Dermis blood vessel endothelial cell (primary cell): ENCODE measurements at regions not wholly inside any gene's neighbourhood (a gene's known extent, or its start where the extent isn't known, plus 50 kb on each side); places are given as distances from the start of the nearest gene placed in this dataset.

ENCODE experiments used
- DNase-seq: peaks from one replicate; pipeline ENCODE4 v3.0.0; 2010

DNA sequence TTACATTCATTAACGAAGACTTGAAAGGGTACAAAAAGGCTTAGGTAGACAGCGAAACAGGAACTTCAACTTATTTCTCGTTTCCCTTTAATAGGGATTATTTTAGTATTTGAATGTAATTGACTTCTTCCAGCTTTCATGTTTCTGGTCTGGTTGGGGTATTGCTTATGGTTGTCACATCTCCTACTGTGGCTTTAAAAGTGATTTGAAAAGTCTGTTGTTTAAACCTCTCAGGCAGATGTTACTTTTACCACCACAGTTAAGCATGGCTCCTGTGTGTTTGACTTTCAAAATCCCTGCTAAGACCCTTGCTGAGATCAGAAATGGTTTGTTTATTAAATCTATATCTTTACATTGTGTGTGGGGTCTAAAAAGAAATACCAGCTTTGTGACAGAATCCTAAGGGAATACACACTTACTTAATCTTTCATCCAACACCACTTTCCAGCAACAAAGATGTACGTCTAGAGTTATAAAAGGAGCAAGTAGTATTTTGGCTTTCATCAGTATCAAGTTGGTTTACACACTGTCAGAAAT is 661.2 kb downstream of the FAT4 start:
- no peak for DNase-seq

DNA sequence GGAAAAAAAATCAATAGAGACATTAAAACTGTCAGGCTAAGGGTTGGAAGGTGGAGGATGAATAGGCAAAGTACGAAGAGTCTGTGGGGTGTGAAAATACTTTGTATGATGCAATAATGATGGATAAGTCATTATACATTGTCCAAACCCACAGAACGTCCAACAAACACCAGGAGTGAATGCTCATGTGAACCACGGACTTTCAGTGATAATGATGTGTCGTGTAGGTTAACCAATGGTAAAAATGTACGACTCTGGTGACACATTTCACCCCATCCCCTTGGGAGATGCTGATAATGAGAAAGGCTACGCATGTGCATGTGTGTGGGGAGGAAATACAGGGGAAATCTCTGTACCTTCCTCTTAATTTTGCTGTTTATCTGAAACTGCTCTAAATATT is 665.2 kb downstream of the FAT4 start:
- DNase-seq: no peak

DNA sequence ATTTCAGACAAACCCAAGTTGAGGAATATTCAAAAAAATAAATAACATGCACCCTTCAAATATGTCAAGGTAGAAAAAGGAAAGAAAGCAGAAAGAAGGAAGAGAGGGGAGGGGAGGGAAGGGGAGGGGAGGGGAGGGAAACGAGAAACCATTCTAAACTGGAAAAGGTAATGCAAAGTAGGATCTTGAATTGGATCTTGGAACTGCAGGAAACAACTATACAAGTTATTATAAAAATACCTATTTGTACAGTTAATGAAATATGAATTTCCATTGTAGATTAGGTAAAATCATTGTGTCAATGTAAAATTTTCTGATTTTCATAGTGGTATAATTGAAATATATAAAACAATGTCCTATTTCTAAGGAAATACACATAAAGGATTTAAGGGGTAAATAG is 668.4 kb downstream of the FAT4 start:
- no peak for DNase-seq

DNA sequence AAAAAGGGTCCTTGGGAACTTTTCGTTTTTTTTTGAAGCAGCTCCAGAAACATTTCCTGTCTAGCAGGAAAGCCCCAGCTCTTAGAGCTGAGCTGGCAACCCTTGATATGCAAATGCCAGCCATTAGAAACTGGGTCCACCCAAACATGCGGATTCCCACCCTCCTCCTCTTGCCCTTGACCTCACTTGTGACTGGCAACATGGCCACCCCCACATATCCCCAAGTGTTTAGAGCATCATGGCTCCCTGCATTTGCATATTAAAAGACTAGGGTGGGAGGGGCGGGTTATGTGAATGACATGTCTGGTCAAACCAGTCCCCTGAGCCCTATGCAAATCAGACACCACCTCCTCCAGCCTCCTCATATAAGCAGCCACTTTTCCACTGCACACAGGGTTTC is 671.1 kb downstream of the FAT4 start:
- no peak for DNase-seq

DNA sequence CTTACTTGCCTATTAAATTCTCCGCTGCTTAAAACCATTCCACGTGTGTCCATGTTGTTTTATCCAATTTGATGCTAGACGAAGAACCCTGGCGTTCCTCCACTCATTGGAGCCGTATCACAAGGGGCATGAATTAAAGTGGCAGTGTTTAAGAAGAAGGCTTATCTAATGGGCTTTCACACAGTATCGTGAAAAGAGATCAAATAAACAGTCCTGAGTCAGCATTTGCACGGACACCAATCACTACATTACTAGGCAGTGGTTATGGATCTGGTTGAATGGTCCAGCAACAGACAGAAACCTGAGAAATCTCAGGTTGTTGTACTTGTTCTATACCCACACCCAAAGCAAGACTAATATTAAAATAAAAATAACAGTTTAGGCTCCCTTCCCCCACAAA is 671.6 kb downstream of the FAT4 start:
- DNase-seq: no peak

DNA sequence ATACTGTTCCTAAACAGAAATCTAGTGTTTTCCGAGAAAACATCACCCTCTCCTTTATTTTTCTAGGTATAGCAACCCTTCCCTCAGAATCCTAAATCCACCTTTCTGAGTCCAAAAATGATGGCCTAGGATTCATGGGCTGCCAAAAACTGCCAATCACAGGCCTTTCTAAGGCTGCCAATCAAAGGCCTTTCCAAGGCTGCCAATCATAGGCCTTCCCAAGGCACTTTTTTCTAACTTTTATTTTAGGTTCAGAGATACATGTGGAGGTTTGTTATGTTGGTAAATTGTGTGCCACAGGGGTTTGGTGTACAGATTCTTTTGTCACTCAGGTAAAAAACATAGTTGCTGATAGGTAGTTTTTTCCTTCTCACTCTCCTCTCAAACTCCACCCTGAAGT is 673.7 kb downstream of the FAT4 start:
- no peak for DNase-seq

DNA sequence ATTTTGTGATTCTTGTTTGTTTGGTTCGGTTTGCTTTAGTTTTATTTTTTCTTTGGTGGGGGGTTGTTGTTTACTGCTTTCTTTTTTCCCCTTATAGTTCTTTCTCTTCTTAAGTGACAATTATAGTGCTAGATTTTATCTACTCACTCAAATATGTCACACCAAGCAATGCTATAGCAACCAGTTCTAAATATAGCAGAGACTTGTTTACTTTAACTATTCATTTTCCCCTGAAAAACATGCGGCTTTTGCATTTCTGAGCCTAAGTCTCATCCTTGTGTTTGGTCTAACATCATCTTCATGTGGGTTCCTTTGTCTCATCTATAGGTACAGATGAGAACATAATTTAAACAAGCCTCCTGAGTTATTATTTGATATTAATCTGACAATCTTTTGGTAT is 676.6 kb downstream of the FAT4 start:
- no peak for DNase-seq

DNA sequence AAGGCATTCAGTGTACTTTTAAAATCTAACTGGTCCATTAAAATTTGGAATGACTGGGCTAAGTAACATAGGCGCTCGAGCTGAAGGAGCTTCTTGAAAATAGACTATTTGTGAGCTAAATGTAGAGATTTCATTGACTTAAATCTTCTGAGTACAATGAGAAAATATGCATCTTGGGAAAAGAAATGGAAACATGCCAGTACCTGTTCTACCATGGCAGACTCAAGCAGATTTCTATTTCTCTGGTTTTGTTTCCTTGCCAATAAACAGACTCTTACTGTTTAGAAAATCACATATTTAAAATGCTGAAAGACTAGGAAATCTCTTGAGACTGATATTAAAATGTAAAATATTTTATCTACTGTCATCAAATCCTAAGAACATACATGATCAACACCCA is 678.1 kb downstream of the FAT4 start:
- no peak for DNase-seq

DNA sequence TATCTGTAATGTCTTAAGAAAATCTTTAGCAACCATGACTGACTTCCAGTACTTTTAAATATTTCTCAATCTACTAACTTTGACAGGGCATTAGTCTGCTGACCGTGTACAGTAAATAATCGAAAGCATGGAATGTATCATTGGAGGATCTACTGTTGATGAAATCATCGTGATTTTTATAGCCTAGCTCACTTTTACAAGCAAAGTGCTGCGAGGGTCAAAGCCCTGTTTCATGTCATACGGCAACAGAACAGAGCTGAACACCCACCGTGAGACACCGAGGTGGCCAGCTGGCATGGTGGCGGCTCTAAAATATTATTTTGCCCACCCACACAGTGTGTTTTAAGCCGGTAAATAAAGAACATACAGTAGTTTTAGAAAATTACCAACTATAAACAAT is 679.3 kb downstream of the FAT4 start:
- no peak for DNase-seq

DNA sequence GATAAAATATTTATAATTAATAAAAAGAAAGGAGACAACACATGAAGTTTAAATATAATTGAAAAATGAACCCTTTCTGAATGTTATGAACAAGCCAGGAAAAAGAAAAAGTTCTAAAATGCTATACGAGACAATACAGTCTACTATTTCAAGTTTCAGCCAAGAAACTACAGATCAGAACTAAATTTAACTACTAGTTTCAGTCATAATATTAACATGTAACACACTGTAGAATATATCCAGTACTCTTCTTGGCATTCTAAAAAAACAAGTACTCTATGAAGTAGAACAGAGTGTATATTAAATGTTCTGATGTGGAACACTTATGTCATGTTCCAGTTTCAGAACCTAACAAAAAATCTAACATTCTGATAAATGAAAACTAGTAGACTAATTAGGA is 679.7 kb downstream of the FAT4 start:
- DNase-seq: no peak

DNA sequence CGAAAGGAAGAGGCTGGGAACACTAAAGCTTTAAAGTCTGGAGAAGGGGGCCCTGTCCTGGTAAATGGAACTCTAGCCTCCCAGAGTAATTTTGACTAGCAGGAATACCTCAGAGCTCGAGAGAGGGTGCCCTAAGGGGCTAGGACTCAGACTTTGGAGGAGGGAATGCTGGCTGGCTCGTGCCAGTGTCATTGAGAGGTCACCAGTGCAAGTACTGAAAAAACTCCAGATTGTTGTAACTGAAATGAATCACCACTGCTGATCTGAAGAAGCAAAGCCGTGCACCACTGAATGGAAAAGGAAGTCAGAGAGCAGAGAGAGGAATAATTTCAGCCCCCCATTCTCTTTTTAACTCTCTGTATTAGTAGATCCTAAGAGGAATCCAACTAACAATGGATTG is 690.2 kb downstream of the FAT4 start:
- DNase-seq: no peak

DNA sequence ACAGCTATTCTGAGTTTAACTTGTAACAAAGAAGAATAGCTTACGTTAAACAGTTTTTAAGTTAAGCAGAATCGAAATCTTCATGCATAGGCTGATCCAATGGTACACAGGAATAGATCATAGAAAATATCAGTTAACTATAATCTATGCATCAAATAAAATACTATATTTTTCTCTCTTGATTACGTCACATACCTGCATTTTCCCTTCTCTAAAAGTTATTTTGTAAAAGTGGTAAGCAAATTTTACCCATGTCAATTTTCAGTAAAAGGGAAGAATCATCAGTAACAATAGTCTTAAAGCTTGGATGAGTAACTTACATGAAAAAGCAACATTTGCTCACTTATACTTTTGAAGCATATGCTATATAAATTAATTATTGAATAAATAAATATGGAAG is 692.4 kb downstream of the FAT4 start:
- no peak for DNase-seq

DNA sequence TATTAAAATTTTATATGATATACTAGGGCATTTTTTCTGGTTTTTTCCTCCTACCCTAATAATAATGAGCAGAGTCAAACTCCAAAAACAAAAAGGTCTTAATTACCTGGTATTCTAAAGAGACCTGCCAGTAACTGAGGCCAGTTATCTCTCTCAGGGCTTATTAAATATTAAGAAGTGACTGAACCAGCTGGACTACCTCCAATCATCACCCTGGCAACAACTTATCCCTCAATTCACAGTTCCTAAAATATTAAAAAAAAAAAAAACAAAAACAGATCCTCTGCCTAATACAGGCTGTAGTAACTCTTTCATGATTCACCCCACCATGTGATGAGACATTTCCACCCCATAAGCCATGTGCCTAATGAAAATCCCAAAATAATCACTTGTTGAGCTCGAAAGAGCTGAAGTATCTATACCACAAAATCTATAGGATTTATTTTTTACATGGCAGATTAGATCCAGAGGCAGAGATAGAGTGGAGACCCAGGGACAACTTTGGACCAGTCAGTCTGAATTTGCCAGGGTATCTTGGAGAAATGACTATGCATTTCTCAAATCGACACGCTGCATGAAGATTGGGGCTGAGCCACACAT is 698.0 kb downstream of the FAT4 start:
- DNase-seq: no peak

DNA sequence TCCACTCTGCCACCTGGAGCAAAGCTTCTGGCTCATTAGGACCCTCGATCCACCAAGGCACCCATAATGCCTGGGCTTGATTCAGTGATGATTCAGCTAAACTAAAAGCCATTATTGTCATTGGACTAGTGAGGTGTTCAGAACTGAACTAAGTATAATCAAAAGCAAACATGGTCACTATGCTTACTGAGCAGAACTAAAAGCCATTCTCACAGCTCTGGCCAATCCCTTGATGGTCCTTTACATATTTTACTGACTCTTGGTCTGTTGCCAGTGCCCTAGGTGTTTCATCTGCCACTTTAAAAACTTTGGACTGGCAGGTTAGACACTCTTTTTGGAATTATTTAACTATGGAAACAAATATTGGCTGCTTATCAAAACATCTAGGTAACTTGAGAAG is 703.5 kb downstream of the FAT4 start:
- no peak for DNase-seq

DNA sequence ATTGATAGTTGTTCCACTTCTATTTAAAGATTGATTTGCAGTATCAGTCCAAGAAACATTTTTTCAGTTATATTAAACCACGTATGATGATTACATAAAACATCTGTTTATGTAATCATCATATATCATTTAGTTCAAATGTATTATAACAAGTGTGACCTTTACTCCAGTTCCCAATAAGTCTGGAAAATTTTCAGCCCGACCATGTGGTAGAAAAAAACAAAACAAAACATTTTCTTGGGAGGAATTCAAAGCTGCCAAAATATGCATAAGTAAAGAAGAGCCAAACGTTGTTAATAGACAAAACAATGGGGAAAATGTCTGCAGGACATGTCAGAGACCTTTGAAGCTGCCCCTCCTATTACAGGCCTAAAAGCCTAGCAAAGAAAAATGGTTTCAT is 709.1 kb downstream of the FAT4 start:
- DNase-seq: no peak

DNA sequence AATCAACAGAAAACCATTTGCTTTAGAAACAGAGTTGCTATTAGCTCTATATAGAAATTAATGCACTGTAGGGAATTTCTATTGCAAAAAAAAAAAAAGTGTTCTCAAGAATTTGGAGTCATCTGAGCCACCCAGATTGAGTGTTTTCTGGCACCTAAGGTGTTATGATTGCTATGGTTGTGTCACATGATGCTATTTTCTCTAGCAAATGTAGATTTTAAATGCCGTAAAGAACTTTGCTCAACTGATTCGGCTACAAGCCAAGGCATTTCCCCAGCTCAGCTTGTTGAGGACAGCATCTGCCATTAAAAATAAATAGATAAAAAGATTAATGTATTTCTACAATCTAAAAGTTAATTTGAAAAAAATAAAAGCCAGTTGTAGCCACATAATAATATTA is 712.8 kb downstream of the FAT4 start:
- DNase-seq: no peak

DNA sequence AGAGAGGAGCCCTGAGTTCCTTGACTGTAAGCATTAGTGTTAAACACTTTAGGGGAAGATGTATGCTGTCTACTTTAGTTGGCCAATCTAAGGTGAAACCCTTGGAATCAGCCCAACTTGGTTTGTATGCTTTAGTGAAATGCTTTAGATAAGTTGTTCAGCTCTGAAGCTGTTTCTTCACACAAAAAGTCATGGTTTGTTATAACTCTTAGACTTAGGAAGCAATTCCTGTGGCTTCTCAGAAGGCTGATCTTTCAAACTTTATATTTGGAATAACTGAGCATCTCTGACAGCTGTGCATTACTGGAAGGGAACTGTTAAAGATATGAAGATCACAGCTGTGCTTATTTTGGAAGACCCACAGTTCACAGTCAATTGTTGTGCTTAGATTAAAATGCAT is 714.1 kb downstream of the FAT4 start:
- no peak for DNase-seq

DNA sequence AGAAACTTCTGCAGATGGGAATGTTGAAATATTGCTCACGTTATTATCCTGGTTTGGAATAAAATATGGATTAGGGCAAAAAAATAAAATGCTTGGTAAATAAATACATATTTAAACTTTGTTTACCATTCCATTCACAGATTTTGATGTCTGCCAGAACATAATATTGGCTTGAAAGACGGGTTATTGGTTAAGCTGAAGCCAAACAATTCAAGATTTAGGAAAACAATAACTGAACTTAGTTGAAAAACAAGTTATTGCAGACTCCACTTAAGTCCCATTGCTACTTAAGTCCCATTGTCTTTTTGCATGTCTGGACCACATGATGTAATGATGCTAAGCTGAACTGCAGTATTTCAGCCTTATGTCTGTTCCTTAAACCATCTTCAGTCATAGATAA is 722.5 kb downstream of the FAT4 start:
- no peak for DNase-seq

DNA sequence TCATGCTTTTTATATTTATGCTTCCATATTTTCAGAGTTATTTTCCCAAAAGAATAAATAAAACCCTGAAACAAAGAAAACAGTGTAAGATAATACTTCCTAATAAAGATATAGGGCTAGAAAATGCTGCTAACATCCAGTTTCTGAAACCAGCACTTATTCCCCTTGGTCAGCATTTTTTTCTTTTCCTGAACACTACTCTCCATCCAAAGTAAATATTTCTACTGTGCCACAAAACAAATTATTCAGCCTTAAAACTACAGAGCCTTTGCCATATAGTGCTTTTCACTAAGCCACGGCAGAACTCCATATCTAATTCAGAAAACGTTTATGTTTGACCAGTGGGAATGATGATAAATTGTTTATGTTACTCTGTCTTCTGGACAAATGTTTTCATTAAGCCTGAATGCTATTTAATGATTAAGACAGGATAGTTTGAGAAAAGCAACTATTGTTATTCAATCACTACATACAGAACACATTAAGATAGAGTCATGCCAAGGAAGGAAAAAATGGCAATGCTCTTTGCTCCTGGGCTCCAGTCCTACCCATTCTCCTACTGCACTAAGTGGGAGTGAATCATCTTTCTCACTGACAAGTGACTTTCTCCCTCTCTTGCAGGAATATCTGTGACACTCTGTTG is 723.9 kb downstream of the FAT4 start:
- no peak for DNase-seq

DNA sequence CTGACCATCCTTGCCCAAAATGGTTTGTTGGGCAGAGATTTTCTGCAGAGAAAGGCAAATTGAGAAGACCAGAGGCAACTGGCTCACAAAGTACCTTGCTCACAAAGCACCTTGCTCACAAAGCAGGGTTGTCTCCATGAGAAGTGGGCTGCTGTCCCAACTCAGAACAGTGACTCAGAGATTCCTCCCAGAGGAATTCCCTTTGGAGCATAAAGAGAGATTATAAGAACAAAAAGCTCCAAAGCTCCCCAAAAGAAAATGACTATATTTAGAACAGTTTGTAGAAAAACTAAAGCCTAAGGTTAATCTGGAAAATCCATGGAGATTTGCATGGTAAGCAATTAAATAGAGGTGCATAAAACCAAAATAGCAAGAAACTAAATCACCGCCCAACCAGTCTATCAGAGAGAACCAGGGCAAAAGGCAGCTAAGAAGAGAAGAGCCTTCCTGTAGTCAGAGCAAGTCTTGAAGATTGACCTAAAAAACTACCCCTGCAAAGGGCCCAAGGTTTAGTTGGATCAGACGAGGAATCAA is 731.4 kb downstream of the FAT4 start:
- DNase-seq: no peak

DNA sequence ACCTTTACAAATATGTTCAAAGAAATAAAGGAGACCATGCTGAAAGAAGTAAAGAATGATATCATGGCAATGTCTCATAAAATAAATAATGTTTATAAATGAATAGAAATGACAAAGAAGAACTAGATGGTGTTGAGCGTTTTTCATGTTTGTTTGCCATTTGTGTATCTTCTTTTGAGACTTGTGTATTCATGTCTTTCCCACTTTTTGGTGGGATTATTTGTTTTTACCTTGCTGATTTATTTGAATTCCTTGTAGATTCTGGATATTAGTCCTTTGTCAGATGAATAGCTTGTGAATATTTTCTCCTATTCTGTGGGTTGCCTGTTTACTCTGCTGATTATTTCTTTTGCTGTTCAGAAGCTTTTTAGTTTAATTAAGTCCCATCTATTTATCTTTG is 732.4 kb downstream of the FAT4 start:
- no peak for DNase-seq

DNA sequence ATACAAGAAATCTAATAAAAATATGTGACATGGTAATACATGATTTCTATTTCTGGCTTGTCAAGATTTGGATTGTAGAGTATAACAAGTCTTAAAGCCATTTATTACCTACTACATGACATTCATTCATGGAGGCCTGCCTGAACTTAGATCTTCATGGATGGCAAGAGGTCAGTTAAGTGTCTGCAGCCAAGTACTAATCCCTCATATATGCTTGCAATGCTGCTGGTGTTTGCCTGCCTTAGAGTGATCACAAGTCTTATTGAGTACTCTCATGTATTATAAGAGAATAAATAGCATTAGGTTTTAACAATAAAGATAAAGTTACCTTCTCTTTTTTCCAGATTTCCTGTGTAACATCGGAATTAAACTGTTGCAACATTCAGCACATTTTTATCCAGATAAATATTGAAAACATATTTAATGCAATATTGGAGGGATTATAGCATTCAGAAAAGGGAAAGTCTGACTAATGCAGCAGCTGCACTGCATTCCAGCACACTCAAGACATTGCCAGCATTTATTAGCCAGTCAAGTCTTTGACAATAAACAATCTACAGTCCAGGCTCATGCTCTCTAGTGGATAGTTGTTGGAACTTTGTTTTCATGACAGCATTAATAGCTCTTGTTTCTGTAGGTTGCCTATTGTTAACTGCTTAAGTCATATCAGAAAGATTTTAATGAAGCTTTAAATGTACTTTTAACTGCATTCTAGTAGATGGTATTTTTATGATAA is 737.1 kb downstream of the FAT4 start:
- no peak for DNase-seq

DNA sequence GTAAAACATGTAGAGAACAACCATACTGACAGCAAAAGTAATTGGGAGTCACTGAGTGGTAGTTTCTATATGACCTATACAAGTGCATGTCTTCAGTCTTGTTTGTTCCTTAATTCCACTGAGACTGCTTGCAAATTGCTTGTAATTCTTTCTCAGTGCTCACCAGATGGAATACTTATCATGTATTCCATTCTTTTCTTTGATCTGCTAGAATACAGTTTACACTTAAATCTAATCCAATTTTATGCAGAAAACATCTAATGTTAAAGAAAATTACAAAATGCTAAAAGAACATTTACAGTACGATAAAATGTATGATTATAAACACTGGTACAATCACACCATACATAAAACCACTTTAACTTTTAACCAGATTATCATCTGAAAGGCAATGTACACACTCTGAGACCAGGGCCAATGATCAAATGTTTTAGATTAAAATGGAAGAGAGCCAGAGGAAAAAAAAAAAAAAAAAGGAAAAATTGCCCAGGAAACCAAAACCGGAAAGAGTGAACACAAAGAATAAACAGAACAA is 741.4 kb downstream of the FAT4 start:
- DNase-seq: no peak

DNA sequence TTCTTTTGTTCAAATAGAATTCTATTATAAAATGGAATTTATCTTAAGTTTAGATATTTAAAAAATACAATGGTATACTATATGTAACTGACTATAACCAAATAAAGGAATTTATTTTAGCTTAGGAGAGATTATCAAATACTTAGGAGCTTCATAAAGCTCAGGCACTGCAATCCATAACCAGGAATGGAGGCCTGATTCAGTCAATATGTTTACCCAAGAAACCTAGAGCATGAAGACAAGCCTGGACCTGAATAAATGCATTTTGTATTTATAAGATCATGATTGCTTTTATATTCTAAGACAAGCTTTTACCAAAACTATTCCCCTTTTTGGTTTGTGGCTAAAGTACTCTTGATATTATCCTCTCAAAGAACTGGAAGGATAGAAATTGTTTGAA is 742.6 kb downstream of the FAT4 start:
- DNase-seq: no peak
